ENCODE measurements at regions not wholly inside any gene's neighbourhood (a gene's known extent, or its start where the extent isn't known, plus 50 kb on each side); places are given as distances from the start of the nearest gene placed in this dataset.

DNA sequence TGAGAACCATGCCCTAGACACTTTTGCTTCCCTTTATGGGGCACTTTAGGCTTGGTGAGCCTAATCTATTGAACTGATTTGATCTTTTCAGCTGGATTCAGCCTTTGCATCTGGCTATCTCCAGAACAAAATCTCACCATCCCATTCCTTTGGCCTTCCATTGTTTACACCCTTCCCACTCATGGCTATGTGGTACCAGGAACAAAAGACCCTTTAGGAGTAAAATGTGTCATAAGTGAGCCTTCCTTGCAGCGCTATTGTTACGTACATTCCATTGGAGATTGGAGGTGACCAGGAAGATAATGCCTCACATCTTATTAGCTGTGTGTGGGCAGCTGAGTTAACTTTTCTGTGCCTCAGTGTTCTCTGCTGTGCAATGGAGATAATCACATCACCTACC lies 188.4 kb downstream of the SATB1 start:
- Histone ChIP-seq H3K36me3 (ENCODE audit: control insufficient read depth in 2 of 2, extremely low read depth in 1 of 2, insufficient read depth in 2 of 2, low read length in 2 of 2) (no peaks in the 10 kb centered on the region), H3K4me3 (ENCODE audit: control insufficient read depth in 2 of 3, extremely low read depth in 1 of 3, insufficient read depth in 2 of 3, low read depth in 1 of 3, low read length in 3 of 3) (no peak overlapping the region), H3K9me1 (ENCODE audit: control insufficient read depth, extremely low read depth, insufficient read depth, low read length) (no peaks in the 10 kb centered on the region), H3K9ac (ENCODE audit: control insufficient read depth, extremely low read depth, insufficient read depth, low read length) (no peak overlapping the region), H3K9me3 (ENCODE audit: control insufficient read depth, low read depth, low read length) (no peaks in the 10 kb centered on the region), H3K4me2 (ENCODE audit: control insufficient read depth, extremely low read depth, insufficient read depth, low read depth, low read length) (peak overlapping the region; percentile 76), H3K79me2 (ENCODE audit: control insufficient read depth, insufficient read depth, low read length) (no peaks in the 10 kb centered on the region), H2AFZ (ENCODE audit: control insufficient read depth, low read length) (peak overlapping the region; percentile 60), H3K27me3 (ENCODE audit: control insufficient read depth, extremely low read depth, insufficient read depth, low read length) (no peaks in the 10 kb centered on the region), H3K27ac (ENCODE audit: control insufficient read depth, insufficient read depth, low read length) (peak overlapping the region; percentile 87), H4K20me1 (ENCODE audit: control insufficient read depth, extremely low read depth, insufficient read depth, low read length) (no peaks in the 10 kb centered on the region), H3K4me1 (ENCODE audit: control insufficient read depth, extremely low read depth, insufficient read depth, low read length) (peaks cover 64% of the 10 kb centered on the region)
- DNase-seq (ENCODE audit: low read depth, low spot score) (no peak), FAIRE-seq (peak; percentile 71)
- no peak for TF ChIP-seq EZH2 (IDR thresholded peaks at IDR 0.05; ENCODE audit: low read length)
- TF ChIP-seq, protein P1, sequence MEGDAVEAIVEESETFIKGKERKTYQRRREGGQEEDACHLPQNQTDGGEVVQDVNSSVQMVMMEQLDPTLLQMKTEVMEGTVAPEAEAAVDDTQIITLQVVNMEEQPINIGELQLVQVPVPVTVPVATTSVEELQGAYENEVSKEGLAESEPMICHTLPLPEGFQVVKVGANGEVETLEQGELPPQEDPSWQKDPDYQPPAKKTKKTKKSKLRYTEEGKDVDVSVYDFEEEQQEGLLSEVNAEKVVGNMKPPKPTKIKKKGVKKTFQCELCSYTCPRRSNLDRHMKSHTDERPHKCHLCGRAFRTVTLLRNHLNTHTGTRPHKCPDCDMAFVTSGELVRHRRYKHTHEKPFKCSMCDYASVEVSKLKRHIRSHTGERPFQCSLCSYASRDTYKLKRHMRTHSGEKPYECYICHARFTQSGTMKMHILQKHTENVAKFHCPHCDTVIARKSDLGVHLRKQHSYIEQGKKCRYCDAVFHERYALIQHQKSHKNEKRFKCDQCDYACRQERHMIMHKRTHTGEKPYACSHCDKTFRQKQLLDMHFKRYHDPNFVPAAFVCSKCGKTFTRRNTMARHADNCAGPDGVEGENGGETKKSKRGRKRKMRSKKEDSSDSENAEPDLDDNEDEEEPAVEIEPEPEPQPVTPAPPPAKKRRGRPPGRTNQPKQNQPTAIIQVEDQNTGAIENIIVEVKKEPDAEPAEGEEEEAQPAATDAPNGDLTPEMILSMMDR (optimal IDR thresholded peaks at IDR 0.05 in 1 of 3, IDR thresholded peaks at IDR 0.05 in 1 of 3, conservative IDR thresholded peaks at IDR 0.05 in 1 of 3; ENCODE audit: extremely low read depth in 1 of 3, insufficient read depth in 2 of 3, low read length in 3 of 3) = no peak
- dilution Hi-C loops (cut with MboI; ENCODE audit: extremely low pct_ligation_motif_present, low sequenced_read_pairs) = no loop called here

DNA sequence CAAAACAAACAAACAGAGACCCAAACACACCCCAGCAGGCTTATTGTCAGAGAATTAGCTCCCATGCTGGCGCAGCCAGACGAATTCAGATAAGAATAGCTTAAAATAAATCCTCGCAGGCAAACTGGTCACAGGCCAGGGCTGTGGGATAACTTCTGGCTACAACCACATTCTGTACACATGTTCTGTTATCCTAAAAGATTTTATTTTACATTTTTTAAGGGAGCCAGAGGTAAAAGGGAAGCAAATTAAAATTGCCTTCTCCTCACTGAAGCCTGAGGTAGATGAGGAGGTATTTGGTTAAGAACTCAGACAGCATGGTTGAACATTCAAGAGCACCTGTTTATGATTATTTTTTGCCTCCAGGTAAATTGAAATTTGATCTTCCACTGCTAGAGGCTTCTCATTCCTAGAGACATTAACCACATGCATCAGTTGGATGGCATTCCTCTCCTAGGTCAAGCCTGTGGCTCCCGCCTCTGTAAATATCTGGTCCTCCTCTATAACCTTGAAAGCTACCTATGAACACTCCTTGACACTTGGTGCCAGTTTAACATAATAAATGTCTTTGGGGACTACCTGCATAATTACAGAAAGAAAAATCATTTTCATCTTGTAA lies 190.3 kb downstream of the SATB1 start:
- H3K9me1 ChIP-seq (ENCODE audit: control insufficient read depth, extremely low read depth, insufficient read depth, low read length) = no peaks in the 10 kb centered on the region
- no peaks in the 10 kb centered on the region for H3K79me2 ChIP-seq (ENCODE audit: control insufficient read depth, insufficient read depth, low read length)
- FAIRE-seq = no peak
- H3K9me3 ChIP-seq (ENCODE audit: control insufficient read depth, low read depth, low read length) = no peaks in the 10 kb centered on the region
- no peaks in the 10 kb centered on the region for H4K20me1 ChIP-seq (ENCODE audit: control insufficient read depth, extremely low read depth, insufficient read depth, low read length)
- no peak overlapping the region for H3K4me3 ChIP-seq (ENCODE audit: control insufficient read depth in 2 of 3, extremely low read depth in 1 of 3, insufficient read depth in 2 of 3, low read depth in 1 of 3, low read length in 3 of 3)
- peaks cover 49% of the 10 kb centered on the region for H3K4me1 ChIP-seq (ENCODE audit: control insufficient read depth, extremely low read depth, insufficient read depth, low read length)
- no peaks in the 10 kb centered on the region for H3K27me3 ChIP-seq (ENCODE audit: control insufficient read depth, extremely low read depth, insufficient read depth, low read length)
- no peak overlapping the region for H3K27ac ChIP-seq (ENCODE audit: control insufficient read depth, insufficient read depth, low read length)
- no peak for TF ChIP-seq EZH2 (IDR thresholded peaks at IDR 0.05; ENCODE audit: low read length)
- TF ChIP-seq, protein P1 (optimal IDR thresholded peaks at IDR 0.05 in 1 of 3, IDR thresholded peaks at IDR 0.05 in 1 of 3, conservative IDR thresholded peaks at IDR 0.05 in 1 of 3; ENCODE audit: extremely low read depth in 1 of 3, insufficient read depth in 2 of 3, low read length in 3 of 3) = no peak
- no peak overlapping the region for H3K9ac ChIP-seq (ENCODE audit: control insufficient read depth, extremely low read depth, insufficient read depth, low read length)
- no peak for DNase-seq (ENCODE audit: low read depth, low spot score)
- no peak overlapping the region for H3K4me2 ChIP-seq (ENCODE audit: control insufficient read depth, extremely low read depth, insufficient read depth, low read depth, low read length)
- H2AFZ ChIP-seq (ENCODE audit: control insufficient read depth, low read length) = no peak overlapping the region
- dilution Hi-C loops (cut with MboI; ENCODE audit: extremely low pct_ligation_motif_present, low sequenced_read_pairs) = no loop called here
- no peaks in the 10 kb centered on the region for H3K36me3 ChIP-seq (ENCODE audit: control insufficient read depth in 2 of 2, extremely low read depth in 1 of 2, insufficient read depth in 2 of 2, low read length in 2 of 2)
